Colon (tissue), 2 donors: ENCODE measurements at regions not wholly inside any gene's neighbourhood (a gene's known extent, or its start where the extent isn't known, plus 50 kb on each side); places are given as distances from the start of the nearest gene placed in this dataset.
"Not testable (repeated sequence)": the region's sequence is repeated elsewhere in the genome, so short reads cannot be mapped to it uniquely, and the experiment has no call there.

ENCODE experiments used
- FAIRE-seq: peaks from 2 replicates; lab custom pipeline; 2012; peaks lifted over from hg19 to GRCh38; lab: Jason Lieb, UNC
- donor health status: control.
- donor health status: control.

DNA sequence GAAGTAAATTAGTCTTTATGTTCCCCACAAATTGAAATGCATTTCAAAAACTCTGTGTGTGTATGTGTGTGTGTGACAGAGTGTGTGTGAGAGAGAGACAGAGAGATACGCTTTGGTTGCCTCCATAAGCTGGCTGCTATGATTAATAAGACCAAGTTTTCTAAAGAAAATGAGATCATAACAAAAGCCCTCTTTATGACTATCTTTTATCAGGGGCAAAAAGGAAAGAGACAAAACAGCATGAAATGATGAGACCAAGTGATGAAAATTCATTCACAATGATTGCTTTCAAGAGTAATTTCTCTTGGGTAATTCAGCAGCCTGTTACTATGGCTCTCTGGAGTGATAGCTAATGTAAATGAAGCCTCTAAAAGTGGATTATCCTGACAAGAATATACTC, 277.6 kb upstream of the PLEKHG7 start:
- FAIRE-seq, result no peak

DNA sequence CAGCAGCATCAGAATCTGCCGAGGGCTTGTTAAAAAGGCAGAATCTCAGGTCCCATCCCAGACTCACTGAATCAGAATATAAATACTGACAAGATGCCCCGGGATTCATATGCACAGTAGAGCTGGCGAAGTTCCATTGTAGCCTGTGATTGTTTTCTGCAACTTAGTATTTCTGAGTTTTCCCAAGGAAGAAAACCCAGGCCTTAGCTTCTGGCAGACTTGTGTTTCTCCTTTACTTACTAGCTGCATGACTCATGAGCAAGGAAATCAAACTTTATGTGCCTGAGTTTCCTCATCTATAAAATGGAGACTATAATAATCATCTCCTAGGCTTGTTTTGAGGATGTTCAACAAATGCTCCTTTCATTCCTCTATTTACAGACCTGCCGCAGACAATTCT, 278.5 kb upstream of the PLEKHG7 start:
- FAIRE-seq, result no peak

DNA sequence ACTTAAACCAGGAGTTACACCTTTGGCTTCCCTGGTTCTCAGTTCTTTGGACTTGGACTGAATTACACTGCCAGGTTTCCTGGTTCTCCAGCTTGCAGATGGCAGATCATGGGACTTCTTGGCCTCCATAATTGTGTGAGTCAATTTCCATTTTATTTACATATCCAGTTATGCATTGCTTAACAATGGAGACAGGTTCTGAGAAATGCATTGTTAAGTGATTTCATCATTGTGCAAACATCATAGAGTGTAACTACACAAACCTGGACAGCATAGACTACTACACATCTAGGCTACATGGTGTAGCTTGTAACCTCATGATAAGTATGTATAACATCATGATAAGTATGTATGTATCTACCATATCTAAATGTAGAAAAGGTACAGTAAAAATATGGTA, 276.1 kb upstream of the BTG1 start:
- no peak for FAIRE-seq

DNA sequence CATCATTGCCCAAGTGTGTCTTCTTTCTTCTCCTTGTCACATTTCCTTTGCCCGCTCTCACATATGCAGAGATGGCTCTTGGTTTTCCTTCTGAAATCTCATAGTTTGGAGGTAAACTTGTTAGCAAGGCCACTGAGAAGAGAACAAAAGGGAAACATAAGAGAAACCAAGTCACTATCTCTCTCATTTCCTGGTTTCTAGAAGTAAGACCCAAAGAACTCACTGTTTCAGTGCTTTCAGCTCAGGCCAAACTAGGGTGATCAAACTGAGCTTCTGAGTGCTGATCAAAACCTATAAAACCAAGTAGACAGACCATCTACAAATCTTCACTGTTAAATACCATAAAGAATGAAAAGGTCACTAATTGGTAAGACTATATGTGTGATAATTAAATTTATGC, 275.4 kb upstream of the BTG1 start:
- FAIRE-seq, result no peak

DNA sequence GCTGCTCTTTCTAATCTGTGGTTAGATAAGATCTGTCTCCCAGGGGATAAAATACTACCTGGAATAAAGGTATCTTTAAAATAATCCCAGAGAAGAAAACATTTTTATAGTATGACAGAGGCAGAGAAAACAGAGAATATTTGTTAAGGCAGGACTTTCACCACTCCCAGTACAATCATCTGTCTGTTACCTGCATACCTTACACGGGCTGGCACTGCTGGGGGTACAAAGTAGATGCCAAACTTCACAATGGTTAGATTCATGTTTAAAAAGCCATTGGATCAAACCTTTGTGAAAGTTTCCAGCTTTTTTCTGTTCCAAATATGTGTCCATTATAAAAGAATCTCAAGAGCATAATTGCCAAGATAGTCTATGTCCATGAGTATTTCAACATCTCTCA, 273.6 kb upstream of the BTG1 start:
- FAIRE-seq, result no peak

DNA sequence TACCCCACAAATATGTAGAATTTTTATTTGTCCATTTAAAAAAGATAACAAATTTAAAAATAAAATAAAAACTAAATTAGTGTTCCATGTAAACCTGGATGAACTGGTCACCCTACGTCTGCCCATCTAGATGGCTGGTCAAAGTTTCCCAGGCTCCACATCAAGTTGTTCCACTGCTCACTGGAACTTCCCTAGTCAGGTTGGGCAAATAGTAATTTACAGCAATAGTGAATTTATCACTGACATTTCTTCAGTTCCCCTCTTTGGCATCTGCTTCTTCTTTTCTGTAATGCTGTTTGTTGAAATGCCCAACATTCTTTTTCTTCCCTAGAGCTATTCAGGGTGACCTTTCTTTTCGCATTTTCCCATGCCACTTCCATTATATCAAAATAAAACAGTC, 272.7 kb upstream of the BTG1 start:
- FAIRE-seq, result no peak

DNA sequence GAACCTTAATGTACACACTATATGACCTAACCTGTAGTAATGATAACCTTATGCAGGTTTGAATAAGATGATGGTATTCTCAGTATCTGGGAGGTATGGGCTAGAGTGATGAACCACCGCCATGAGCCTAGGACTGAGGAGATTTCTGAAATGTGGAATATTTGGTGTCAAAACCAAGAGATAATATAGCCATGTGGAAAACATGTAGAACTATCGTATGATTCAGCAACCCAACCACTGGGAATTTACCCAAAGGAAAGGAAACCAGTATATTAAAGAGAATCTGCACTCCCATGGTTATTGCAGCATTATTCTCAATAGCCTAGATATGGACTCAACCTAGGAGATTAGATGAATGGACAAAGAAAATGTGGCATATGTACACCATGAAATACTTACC, 271.7 kb upstream of the BTG1 start:
- no peak for FAIRE-seq

DNA sequence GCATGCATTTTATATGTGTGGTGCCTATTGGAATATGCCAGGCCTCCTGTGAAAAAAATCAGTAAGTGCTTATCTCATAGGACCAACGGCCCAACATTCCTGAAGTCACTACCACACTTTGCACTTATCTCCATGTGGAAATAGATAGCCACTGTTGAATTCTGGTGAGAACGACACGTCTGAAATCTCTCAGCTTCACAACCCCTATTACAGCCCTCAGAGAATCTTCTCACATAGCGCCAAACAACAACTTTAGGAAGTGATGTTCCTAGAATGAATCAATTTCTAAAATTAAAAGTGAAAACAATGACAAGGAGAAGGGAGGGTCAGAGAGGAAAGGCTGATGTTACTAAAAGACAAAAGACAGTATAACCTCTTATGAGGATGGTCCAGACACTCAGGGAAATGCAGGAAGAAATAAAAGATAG, 270.8 kb upstream of the BTG1 start:
- FAIRE-seq, result no peak

DNA sequence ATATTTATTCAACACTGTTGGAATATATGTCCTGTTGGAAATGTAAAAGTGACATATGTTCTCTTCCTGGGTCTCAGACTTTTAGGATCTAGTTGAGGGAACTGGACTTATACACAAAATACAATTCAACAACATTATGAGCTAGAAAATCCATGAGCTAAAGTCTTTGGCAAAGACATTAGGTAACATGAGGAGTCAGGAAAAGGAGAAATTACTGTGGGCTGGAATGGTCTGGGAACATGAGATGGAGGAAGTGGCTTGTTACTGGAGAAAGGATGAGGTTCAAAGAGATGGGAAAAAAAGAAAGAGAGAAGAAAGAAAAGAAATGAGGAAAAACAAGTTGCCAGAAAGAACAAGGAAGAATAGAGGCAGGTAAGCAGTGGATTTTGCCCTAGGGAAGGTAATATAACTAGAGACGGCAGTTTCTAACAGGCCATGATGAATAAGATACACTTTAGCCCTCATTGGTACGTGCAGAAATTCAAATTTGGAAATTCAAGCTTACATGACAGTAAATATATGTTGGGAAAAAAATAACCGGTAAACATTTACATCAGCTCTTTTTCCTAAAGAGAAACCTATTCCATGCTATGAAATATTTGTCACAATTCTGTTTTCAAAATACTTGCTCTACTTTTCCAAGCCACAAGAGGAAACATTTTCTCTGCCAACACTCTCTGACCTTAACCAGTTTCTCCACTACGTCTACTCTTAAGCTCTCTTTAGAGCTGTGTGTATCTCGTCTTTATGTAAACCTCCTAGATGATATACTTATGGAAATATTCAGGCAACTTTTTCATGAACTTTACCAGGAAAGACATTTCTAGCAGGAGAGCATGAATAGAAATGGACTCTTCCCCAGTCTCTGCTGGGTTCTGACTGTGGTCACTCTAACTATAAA, 268.8 kb upstream of the BTG1 start:
- no peak for FAIRE-seq

DNA sequence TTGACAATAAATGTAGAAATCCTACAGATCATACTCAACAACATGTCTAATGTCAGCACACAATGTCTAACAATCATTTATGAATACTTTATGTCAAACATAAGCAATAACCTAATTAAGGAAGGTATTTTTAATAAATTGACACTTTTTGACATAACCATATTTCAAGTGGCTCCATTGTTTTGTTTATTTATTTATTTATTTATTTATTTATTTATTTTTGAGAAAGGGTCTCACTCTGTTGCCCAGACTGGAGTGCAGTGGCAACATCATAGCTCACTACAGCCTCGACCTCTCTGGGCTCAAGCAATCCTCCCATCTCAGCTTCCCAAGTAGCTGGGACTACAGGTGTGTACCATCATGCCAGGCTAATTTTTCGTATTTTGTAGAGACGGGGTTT, 267.6 kb upstream of the BTG1 start:
- FAIRE-seq, result peak; percentile 60

DNA sequence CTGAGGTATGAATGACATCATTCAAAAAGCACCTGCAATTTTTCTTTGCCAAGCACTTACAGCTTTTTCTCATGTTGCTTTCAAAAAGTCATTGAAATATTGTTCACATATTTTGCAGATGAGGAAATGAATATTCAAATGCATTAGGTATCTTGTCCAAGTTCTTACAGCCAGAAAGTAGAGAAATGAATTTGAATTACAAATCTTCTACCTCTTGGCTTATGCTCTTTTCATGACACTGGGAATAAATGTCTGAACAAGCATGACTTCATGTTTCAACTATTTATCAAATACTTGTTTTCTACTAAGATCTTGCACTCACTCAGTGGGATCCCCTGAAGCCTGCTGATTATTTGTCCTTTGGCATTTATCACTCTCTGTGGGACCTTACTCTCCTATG, 267.2 kb upstream of the BTG1 start:
- no peak for FAIRE-seq

DNA sequence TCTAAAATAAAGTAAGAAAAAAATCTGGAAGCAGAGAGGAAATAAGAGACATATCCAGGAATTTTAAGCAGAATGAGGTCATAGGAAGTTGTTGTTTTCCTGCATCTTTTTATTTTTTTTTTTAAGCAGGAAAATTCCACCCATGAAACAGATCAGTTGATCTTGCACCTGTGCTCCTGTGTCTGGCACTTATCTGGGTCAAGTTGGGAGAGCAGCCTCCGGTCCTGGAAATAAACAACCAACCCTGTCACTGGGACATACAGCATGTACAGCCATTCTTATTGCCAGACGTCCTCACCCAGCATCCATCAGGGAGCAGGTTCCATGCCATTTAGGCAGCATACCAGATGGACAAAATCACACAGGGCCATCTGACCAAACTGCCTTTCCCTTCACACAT, 266.0 kb upstream of the BTG1 start:
- no peak for FAIRE-seq

DNA sequence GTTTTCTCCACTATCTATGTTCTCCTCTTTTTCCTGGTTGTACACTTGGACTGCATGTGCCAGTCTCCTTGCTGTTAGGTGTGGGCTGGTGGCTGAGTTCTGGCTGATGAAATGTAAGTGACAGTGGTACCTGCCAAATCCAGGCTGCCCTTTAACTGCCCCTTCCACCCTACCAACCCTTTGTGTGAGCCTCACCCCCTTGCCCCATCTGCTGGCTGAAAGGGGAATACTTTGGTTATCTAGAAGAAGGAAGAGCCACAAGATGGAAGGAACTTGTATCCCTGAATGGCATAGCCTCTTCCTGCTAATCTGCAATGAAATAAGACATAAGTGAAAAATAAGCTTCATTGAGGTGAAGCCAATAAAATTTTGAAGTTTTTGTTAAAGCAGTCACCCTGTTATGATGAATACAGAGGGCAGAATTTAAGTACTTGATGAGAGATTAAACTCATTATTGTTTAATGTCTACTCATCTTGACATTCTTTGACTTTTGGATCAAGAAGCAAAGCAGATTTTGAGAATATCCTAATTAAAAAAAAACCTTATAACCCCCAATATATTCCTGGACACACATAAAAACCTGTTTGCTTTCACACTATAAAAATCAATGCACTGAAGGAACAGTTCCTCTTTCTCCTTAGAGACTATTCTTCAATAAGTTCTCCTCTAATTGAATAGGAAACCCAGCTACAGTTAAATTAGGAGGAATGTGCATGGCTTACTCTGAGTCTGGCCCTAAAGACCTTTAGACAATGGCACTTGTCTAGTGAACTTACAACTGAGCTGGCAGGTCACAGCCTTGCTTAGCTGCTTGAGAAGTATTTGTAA, 262.6 kb upstream of the BTG1 start:
- no peak for FAIRE-seq

DNA sequence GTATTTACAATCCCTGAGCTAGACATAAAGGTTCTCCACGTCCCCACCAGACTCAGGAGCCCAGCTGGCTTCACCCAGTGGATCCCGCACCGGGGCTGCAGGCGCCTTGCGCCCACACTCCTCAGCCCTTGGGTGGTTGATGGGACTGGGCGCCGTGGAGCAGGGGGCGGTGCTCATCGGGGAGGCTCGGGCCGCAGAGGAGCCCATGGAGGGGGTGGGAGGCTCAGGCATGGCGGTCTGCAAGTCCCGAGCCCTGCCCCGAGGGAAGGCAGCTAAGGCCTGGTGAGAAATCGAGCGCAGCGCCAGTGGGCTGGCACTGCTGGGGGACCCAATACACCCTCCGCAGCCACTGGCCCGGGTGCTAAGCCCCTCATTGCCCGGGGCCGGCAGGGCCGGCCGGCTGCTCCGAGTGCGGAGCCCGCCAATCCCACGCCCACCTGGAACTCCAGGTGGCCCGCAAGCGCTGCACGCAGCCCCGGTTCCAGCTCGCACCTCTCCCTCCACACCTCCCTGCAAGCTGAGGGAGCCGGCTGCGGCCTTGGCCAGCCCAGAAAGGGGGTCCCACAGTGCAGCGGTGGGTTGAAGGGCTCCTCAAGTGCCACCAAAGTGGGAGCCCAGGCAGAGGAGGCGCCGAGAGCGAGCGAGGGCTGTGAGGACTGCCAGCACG, 260.9 kb upstream of the BTG1 start:
- FAIRE-seq, result not testable (repeated sequence)

DNA sequence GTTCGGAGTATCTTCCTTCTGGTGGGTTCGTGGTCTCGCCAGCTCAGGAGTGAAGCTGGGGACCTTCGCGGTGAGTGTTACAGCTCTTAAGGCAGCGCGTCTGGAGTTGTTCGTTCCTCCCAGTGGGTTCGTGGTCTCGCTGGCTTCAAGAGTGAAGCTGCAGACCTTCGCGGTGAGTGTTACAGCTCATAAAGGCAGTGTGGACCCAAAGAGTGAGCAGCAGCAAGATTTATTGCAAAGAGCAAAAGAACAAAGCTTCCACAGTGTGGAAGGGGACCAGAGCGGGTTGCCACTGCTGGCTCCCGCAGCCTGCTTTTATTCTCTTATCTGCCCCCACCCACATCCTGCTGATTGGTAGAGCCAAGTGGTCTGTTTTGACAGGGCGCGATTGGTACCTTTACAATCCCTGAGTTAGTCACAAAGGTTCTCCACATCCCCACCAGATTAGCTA, 260.2 kb upstream of the BTG1 start:
- FAIRE-seq, result not testable (repeated sequence)

DNA sequence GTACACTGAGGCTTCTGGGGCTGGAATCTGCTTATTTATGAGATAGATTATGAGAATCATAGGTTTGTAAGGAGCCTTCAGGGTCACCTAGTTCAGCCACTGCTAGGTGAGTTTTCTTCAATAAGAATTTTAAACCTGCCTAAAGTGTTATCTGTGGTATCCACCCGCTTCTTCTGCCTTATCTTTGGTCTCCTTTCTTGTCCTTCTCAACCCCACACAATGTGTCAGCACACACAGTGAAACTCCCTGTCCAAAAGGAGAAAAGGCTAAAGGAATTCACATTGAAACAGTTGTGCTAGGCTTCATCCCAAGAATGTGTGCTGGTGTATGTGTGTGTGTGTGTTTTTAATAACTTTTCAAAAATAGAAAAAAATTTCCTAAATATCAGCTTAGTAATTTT, 259.3 kb upstream of the BTG1 start:
- no peak for FAIRE-seq

DNA sequence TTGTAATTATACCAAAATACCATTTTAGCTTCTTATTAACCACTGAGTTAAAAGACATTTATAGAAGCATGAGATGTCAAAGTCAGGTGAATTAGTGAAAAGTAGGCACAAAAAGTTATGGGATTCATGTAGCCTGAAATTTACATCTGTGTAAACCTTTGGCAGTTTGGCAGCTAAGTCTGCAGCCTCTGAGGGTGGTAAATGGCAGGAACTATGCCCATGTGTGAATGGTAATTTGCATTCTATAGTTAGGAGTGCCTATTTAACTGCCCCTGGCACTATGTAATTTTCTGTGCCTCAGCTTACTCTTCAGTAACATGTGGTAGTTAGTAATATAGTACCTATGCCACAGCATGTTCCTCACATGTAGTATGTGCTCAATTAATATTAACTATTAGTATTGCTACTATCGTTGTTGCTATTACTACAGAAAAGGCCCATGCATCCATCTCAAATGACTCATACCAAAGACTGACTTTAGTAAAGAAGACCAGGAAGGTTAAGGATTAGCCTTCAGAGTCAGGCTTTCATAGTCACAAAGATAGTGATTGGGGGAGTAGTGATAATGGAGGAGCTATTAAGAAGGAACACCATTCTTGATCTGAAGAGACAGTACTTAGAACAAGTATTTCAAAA, 258.7 kb upstream of the BTG1 start:
- no peak for FAIRE-seq

DNA sequence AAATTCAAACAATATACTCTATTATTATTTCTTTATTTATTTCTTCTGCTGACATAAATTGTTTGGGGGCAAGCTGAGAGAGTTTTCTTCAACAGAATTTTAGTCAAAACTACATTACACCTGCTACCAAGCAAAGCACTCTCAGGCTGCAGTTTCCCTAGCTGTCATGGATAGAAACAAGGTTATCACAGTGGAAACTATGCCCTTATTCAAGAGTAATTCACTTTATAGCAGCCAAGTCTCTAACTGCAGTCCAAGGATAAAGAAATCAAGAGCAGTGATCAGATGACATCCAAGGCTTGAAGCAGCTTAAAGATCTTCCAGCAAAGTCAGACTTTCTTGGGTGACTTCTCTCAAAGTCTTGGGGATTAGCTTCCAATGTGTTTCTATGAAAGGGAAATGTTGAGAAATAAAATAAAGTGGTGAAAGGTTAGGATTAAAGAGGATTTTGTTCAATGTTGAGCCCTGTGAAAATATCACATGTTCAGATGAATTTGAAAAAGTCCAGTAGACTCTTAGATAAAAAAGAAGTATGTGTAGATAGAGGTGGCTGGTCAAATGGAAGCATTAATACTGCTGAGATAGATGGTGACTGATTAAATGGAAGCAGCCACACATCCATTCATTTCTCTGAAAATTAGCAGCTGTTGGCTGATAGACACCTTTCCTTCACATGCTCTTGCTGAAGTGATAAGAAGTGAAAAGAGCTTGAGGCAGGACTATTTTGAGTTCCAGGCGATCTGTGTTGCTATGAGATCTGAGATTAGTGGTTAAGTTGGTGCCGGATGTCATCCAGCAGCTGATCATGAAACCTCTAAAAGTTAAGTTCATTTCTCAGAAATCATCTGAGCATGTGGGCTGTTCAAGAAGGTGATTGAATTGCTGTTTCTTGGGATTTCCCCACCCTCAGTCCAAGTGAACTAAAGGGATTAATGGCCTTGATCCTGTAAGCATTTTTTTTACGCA, 257.8 kb upstream of the BTG1 start:
- FAIRE-seq, result no peak

DNA sequence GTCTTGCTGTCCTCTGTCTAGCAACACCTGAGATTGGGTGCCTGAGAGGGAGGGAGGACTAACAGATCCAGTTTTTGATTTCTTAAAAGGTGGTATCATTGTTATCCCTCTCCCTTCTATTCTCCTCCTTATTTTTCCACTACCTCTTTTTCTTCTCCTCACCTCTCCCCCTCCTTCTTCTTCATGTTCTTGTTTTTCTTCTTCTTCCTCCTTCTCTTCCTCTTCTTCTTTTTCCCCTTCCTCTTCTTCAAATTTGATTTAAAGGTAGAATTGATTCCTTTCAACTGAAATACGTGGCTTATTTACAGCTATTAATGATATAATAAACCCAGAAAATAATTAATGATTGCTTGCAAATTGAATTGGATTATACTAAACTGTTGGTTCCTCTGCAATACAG, 256.8 kb upstream of the BTG1 start:
- FAIRE-seq, result no peak

DNA sequence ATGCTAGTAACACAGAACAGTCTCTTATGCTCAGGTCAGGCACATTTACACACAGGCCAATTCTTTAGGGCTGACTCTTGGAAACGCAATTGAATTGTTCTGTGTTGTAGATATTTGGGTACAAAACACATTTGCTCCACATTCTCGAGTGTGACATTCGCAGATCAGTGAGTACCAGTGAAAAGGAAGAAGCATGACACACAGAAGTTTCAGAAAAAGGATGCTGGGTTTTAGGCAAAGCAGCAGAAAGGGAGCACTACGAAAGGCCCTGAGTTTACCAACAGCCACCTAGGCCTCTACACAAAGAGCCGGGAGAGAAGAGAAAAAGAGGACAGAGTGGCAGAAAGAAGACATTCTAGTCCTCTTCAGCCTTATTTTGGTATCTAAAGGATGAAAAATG, 254.4 kb upstream of the BTG1 start:
- no peak for FAIRE-seq
